ENCODE measurements at regions not wholly inside any gene's neighbourhood (a gene's known extent, or its start where the extent isn't known, plus 50 kb on each side); places are given as distances from the start of the nearest gene placed in this dataset.
"Not testable (repeated sequence)": the region's sequence is repeated elsewhere in the genome, so short reads cannot be mapped to it uniquely, and the experiment has no call there.

- no peak for DNase-seq
Measured at GRCh38 chr14:94827711-94828447, 58.0 kb upstream of the GSC start.

GRCh38 chr14:94826774-94827173 lies 56.9 kb upstream of the GSC start:
- DNase-seq, result no peak

DNA sequence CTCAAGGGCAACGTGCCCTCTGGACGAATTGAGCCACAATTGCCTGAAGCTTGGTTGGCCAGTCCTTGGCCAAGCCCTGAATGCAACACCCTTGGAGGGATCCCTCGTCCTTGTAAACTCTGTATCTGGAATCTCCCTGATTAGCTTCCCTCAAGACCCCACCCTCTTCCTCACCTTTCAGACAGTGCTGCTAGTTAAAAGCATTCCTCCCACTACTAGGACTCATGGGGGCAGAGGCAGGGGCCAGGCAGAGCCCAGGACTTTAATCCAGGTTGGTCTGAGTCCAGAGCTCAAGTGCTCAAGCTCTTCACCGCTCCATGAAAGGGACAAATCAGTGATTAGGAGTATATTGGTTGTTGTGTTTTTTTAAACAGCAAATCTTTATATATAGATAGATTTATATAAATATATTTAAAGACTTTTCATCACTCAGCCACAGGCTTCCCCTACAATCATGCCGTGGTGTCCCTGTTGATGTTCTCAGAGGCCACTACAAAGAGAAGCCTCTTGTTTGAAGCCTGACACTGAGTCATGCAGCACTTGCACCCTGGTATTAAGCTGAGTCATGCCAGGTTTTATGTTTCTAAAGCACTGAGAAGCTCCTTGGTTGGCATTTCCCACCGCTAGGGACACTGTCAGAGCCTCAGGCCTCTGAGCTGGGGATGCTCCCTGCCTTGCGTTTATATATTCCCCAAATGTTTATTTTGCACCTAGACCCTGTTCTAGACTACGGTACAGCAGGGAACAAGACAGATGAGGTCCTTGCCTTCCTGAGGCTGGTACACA lies 53.8 kb upstream of the GSC start:
- DNase-seq, result peak in 3 of 14 donors; percentile 2 to 30 (median 29)

DNA sequence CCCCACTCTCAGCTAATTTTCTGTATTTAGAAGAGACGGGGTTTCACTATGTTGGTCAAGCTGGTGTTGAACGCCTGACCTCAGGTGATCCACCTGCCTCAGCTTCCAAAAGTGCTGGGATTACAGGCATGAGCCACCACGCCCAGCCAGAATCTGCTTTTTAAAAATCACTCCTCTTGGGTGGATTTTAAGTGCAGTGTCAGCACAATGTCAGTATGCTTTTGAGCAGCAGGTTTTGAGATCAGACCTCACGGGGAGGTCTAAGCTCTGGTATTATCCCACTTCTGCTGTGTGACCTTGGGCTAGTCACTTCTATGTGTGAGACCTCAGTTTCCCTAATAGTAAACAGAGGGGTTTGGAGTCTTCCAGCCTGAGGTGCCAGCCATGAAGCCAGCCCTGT lies 51.8 kb upstream of the GSC start:
- DNase-seq, result no peak

GRCh38 chr14:94820932-94821331 lies 51.0 kb upstream of the GSC start:
- DNase-seq, result not testable (repeated sequence)

All from C1 segment of cervical spinal cord (tissue), 14 donors.